ENCODE measurements at regions not wholly inside any gene's neighbourhood (a gene's known extent, or its start where the extent isn't known, plus 50 kb on each side); places are given as distances from the start of the nearest gene placed in this dataset.

GRCh38 chr13:60893801-60894200 lies 496.8 kb downstream of the TDRD3 start:
- no peak for DNase-seq
- no peaks in the 10 kb centered on the region for H4K20me1 ChIP-seq (ENCODE audit: insufficient read depth)
- no peak overlapping the region for H3K27ac ChIP-seq
- no peaks in the 10 kb centered on the region for H3F3A ChIP-seq (ENCODE audit: insufficient read depth, low read depth)
- no peak for TF ChIP-seq CTCF (conservative IDR thresholded peaks at IDR 0.05)
- no peak overlapping the region for H3K4me3 ChIP-seq
- no peaks in the 10 kb centered on the region for H3K79me2 ChIP-seq (ENCODE audit: low read depth)
- no peaks in the 10 kb centered on the region for H3K36me3 ChIP-seq (ENCODE audit: low read depth)
- H3K9me3 ChIP-seq (ENCODE audit: insufficient read depth, low read depth): no peaks in the 10 kb centered on the region
- H3K9me2 ChIP-seq (ENCODE audit: insufficient read depth): no peaks in the 10 kb centered on the region
- ChIA-PET CTCF (no interaction called here), POLR2A (ENCODE audit: unreplicated experiment) (no interaction called here)
- H3K27me3 ChIP-seq (ENCODE audit: insufficient read depth, low read depth): no peaks in the 10 kb centered on the region
- no peak overlapping the region for H3K4me2 ChIP-seq
- H3K4me1 ChIP-seq (replicated peaks; ENCODE audit: insufficient read depth): no peaks in the 10 kb centered on the region
- no peak overlapping the region for H2AFZ ChIP-seq
- BruUV-seq (replicated peaks): no TSS peak
- intact Hi-C loops (cut with micrococcal nuclease; ENCODE audit: unreplicated experiment): no loop called here

GRCh38 chr13:60887711-60888110 lies 490.7 kb downstream of the TDRD3 start:
- no peaks in the 10 kb centered on the region for H3F3A ChIP-seq (ENCODE audit: insufficient read depth, low read depth)
- no peak overlapping the region for H3K27ac ChIP-seq
- H3K4me2 ChIP-seq: no peak overlapping the region
- H3K9me2 ChIP-seq (ENCODE audit: insufficient read depth): no peaks in the 10 kb centered on the region
- ChIA-PET CTCF (no interaction called here), POLR2A (ENCODE audit: unreplicated experiment) (no interaction called here)
- H3K27me3 ChIP-seq (ENCODE audit: insufficient read depth, low read depth): no peaks in the 10 kb centered on the region
- DNase-seq: no peak
- no peaks in the 10 kb centered on the region for H3K4me1 ChIP-seq (replicated peaks; ENCODE audit: insufficient read depth)
- no peak overlapping the region for H3K4me3 ChIP-seq
- BruUV-seq (replicated peaks): no TSS peak
- no peaks in the 10 kb centered on the region for H3K36me3 ChIP-seq (ENCODE audit: low read depth)
- H4K20me1 ChIP-seq (ENCODE audit: insufficient read depth): no peaks in the 10 kb centered on the region
- H2AFZ ChIP-seq: no peak overlapping the region
- no peaks in the 10 kb centered on the region for H3K79me2 ChIP-seq (ENCODE audit: low read depth)
- intact Hi-C loops (cut with micrococcal nuclease; ENCODE audit: unreplicated experiment): no loop called here
- H3K9me3 ChIP-seq (ENCODE audit: insufficient read depth, low read depth): no peaks in the 10 kb centered on the region
- no peak for TF ChIP-seq EZH2 (IDR thresholded peaks at IDR 0.05; ENCODE audit: low read depth)
- no peak for TF ChIP-seq CTCF (conservative IDR thresholded peaks at IDR 0.05)

GRCh38 chr13:60881507-60881906 lies 484.5 kb downstream of the TDRD3 start:
- H3K27ac ChIP-seq: no peak overlapping the region
- H3K27me3 ChIP-seq (ENCODE audit: insufficient read depth, low read depth): no peaks in the 10 kb centered on the region
- ChIA-PET POLR2A (ENCODE audit: unreplicated experiment) (no interaction called here), CTCF (no interaction called here)
- H3K4me1 ChIP-seq (replicated peaks; ENCODE audit: insufficient read depth): no peaks in the 10 kb centered on the region
- intact Hi-C loops (cut with micrococcal nuclease; ENCODE audit: unreplicated experiment): no loop called here
- TF ChIP-seq CTCF (conservative IDR thresholded peaks at IDR 0.05) (no peak), EZH2 (IDR thresholded peaks at IDR 0.05; ENCODE audit: low read depth) (no peak)
- no peaks in the 10 kb centered on the region for H3K79me2 ChIP-seq (ENCODE audit: low read depth)
- no peak overlapping the region for H3K4me3 ChIP-seq
- no peaks in the 10 kb centered on the region for H3K9me2 ChIP-seq (ENCODE audit: insufficient read depth)
- H3K4me2 ChIP-seq: no peak overlapping the region
- no peaks in the 10 kb centered on the region for H3F3A ChIP-seq (ENCODE audit: insufficient read depth, low read depth)
- BruUV-seq (replicated peaks): no TSS peak
- no peaks in the 10 kb centered on the region for H3K9me3 ChIP-seq (ENCODE audit: insufficient read depth, low read depth)
- no peak overlapping the region for H2AFZ ChIP-seq
- no peak for DNase-seq
- no peaks in the 10 kb centered on the region for H3K36me3 ChIP-seq (ENCODE audit: low read depth)
- H4K20me1 ChIP-seq (ENCODE audit: insufficient read depth): no peaks in the 10 kb centered on the region
